Stimulated activated naive CD4-positive, alpha-beta T cell treated with Interleukin-2 at 50 U/mL for 16 hours (primary cell): ENCODE measurements at regions not wholly inside any gene's neighbourhood (a gene's known extent, or its start where the extent isn't known, plus 50 kb on each side); places are given as distances from the start of the nearest gene placed in this dataset.

Experiments
- DNase-seq: peaks from one replicate; lab custom pipeline; 2025; lab: John Stamatoyannopoulos, UW

DNA sequence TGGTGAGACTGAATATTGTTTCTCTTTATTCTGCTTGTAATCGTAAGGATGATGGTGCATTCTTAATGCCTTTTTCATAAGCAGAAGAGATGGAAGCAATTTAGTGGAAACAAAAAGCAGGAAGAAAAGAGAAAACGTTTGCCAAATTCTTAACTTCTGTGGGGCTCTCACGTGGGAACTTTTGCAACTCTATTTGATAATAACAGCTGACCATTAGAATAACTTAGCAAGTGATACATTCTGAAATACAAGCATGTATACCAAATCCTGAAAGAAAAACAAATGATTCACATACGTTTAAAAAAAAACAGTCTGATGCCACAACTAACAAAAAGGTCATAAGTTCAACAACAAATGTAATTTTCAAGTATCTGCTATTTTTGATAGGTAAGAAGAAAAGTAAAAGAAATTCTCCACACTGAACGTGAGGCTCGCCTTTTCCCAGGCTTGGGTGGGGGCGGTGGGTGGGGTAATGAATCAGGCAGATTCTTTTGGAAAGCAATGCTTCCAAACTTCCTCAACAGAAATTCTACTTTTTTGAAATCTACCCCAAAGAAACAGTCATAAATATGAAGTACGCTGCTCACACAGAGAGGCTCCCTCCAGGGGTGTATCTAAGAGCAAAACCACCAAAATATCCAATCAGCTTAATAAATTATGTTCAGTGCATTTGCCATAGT is 446.2 kb upstream of the MGMT start:
- no peak for DNase-seq

DNA sequence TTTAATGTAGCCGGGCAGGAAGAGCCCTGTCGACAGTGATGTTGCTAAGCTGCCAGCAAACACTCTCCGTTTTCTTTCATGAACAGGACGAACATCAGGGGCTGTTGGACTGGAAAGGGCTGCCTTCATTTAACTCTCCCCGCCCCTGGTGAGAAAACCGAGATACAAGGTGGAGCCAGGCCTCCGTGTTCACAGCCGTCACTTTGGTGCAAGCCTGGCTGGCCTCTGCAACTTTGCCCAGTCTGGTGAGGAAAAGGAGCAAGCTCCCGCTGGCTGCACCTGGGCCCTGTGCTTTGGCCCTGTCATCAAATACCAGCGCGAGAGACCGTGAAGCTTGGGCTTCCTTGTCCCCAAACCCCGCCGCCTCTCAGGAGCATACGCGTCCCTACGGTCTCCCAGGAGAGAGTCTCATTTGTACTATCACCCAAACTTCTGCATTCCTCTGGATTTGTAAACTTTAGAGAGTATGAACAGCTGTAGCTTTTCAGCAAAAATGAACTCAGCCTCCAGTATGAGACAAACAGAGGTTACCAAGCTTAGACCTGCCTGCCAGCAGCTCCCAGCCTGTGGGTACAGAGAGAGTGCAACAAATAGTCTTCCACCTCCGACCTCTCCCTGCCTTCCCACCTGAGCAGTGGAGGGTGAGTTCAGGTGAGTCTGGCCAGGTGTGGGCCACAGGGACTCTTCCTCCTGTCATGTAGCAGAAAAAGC is 445.3 kb upstream of the MGMT start:
- DNase-seq, result no peak

GRCh38 chr10:129023082-129023481 is 444.0 kb upstream of the MGMT start:
- no peak for DNase-seq

DNA sequence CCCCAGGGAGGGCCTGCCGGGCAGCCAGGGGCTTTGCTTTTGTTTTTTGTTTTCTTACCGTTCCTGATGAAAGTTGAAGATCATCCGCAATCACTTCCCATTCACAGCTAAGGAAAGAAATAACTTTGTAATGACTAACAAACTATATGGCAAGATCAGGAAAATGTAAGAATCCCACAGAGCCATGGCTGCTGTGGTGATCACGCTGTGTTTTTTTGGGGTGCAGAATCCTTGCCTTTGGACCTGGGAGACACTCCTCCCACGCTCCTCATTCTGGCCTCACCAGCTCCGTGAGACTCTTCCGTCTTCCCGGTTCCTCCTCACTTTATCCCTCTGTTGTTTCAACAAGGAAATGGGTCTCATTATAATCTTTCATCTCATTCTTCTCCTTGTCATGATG is 443.0 kb upstream of the MGMT start:
- no peak for DNase-seq

- DNase-seq, result no peak
Measured at GRCh38 chr10:129025787-129026186, 441.3 kb upstream of the MGMT start.

- DNase-seq, result no peak
Measured at GRCh38 chr10:129027906-129028305, 439.1 kb upstream of the MGMT start.

- no peak for DNase-seq
Measured at GRCh38 chr10:129028451-129028850, 438.6 kb upstream of the MGMT start.

DNA sequence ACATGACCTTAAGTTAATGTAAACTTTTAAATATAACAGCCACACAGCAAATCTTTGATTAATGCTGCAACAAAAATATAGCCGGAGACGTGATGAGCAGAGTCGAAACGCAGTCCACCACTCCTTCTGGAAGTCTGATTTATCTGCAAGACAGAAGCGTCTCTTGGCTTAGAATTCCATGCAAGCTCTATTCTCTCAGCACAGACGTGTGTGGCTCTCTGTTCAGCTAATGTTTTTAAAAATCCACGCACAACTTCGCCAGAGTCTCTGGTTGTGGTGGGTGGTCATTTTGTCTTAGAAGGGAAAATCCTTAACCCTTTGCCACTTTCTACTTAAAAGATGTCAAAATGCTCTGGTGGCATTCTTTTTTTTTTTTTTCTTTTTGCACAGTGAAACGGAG is 438.0 kb upstream of the MGMT start:
- DNase-seq, result no peak

DNA sequence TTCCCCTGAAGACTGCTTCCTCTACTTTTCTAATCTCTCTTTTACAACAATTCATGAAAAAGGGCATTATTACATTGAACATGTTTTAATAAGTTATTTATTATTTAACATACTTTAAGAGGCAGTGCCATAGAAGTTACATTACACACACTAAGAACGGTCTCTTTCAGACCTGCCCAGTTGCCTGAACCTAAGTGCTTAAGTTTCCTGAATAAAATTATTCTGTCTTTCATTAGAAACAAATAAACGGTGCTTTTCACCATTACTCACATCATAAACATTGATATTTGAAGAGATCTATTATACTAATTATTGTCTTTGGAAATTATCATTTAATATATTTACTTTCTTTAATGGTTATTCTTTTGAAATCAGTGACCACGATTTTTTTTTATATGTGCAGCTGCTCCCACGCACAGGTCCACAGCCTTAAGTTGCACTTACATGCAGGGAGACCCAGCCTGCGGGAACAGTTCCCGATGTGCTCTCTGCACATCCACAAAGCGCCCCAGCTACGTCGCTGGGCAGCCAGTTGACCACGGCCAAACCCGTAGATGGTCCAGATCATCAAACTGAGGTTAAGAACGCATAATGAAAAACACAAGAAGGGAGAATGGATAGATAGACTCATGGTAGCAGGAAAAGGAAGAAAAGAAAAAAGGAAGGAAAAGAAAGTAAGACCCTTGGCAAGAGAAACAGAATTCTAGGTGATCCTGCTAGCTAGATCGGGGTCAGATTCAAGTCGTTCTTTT is 437.0 kb upstream of the MGMT start:
- DNase-seq, result no peak

GRCh38 chr10:129030603-129030895 is 436.5 kb upstream of the MGMT start:
- DNase-seq, result no peak

GRCh38 chr10:129030996-129031843 is 435.8 kb upstream of the MGMT start:
- no peak for DNase-seq

GRCh38 chr10:129031844-129032150 is 435.2 kb upstream of the MGMT start:
- no peak for DNase-seq

GRCh38 chr10:129032372-129033313 is 434.4 kb upstream of the MGMT start:
- DNase-seq, result no peak

DNA sequence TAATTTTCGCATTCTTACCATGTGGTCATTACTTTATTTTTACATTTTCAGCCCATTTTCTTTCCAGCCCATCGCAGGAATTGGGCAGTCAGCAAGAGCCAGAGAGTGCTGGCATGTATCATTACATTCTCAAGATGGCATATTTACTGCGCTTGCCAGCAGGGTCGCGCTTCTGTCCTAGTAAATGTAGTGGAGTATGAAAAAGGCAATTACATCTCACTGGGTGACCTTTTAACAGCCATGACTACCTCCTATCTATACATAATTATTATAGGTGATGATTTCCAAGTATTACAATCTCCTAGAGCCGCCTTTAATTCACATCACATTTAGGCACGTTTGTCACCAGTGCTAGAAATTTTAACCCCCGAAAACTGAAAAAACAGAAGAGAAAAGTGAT is 433.7 kb upstream of the MGMT start:
- DNase-seq, result no peak

DNA sequence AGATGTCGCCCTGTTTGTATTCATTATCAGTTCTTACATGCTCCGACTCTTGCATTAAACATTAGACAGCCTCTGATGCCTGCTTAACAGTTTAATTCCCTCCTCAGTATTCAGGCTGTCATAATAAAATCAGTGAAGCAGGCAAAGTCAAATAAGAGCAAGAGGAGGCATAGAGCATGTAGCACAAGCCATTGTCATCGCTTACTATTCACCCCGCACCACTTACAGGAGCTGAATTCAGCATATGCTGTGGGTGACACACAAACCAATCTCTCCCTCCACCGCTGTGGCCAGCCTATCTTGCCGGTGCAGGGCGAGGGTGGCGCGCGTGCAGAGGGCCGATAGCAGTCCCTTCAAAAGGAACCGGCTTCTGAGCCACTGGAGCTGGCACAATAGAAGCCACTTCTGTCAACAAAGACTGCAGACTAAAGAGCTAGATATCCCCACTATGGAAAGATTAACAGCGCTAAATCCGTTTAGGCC is 433.2 kb upstream of the MGMT start:
- DNase-seq, result no peak

- DNase-seq, result peak; percentile 5
Measured at GRCh38 chr10:129035052-129035827, 431.8 kb upstream of the MGMT start.

- no peak for DNase-seq
Measured at GRCh38 chr10:129038522-129038921, 428.5 kb upstream of the MGMT start.

DNA sequence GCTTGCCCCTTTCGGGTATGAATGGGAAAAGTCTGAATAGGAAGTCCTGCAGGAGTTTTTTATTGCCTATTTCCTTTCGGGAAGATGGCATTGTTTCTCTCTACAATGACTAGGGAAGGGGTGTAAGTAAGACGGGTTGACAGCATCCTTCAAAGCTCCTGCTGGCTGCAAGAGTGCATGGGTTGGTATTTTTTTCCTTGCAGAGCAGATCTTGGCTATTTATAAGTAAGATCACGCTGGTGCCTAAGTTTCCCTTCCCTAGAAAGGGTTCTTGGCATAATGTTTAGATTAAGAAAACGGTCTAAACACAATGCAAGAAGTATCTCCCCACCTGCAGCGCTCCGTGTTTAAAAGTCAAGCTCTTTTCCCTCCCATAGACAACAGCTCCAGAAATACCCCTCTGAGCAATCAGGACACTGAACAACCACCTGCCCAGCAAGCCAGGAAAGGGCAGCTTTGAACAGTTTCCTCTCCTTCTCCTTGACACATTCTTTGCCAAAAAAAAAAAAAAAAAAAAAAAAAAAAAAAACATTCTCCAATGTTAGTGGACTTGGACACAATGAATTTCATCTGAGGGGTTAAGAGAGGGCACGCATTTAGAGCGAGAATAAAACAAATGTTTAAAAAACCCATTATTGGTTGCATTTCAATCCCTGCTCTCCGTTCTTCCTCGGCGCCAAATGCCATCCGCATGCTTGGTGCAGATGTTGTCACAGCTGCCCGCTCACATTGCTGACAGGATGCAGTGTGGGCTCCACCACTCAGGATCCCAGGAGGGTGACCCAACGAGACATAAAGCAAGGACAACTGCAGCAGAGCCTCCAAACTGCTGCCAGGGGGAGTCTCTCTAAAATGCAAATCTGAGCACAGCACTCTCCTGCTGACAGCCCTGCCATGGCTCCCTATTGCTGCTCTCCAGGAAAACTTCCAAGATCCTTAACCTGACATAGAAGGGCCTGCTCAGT is 427.4 kb upstream of the MGMT start:
- no peak for DNase-seq

- no peak for DNase-seq
Measured at GRCh38 chr10:129040377-129040776, 426.7 kb upstream of the MGMT start.
